GM12878 (cell line): ENCODE measurements at regions not wholly inside any gene's neighbourhood (a gene's known extent, or its start where the extent isn't known, plus 50 kb on each side); places are given as distances from the start of the nearest gene placed in this dataset.

Experiments used
- ATF3 ChIP-seq: IDR thresholded peaks from 2 replicates; pipeline ENCODE4 v1.6.1; 2011; ENCODE audit warnings: low read depth, mild to moderate bottlenecking, low read length, moderate library complexity, borderline replicate concordance; ENCODE audit errors: extremely low read depth
- CHD2 ChIP-seq: IDR thresholded peaks from 2 replicates; pipeline ENCODE4 v1.6.1; 2011; ENCODE audit warnings: low read depth, low read length, improper control_type of control experiment, borderline replicate concordance
- GATAD2B ChIP-seq: fragments of 450-650 bp; conservative IDR thresholded peaks from 2 replicates; pipeline ENCODE4 v1.6.1; 2017; ENCODE audit warnings: low read depth, mild to moderate bottlenecking, moderate library complexity
- IKZF2 ChIP-seq, 2 experiments: fragments of 450-650 bp; IDR thresholded peaks; 2 replicates each; pipeline ENCODE4 v1.6.1; 2017; ENCODE audit warnings: mild to moderate bottlenecking in 2 of 2, moderate library complexity in 2 of 2
- NR2F1 ChIP-seq: fragments of 450-650 bp; conservative IDR thresholded peaks from 2 replicates; pipeline ENCODE4 v1.6.1; 2017; ENCODE audit warnings: mild to moderate bottlenecking
- TCF12 ChIP-seq: IDR thresholded peaks from 2 replicates; pipeline ENCODE4 v1.6.1; 2011; ENCODE audit warnings: low read depth, mild to moderate bottlenecking, low read length
- TF ChIP-seq, protein P1 (sequence below): fragments of 450-650 bp; IDR thresholded peaks from 2 replicates; pipeline ENCODE4 v1.6.1; 2017; ENCODE audit warnings: mild to moderate bottlenecking, moderate library complexity
- TF ChIP-seq, protein P2 (sequence below): IDR thresholded peaks from 2 replicates; pipeline ENCODE4 v1.6.1; 2012; ENCODE audit warnings: low read length, inconsistent platforms
- TF ChIP-seq, protein P3 (sequence below): fragments of 450-650 bp; IDR thresholded peaks from 2 replicates; pipeline ENCODE4 v1.6.1; 2017; ENCODE audit warnings: mild to moderate bottlenecking
- TF ChIP-seq, protein P4 (sequence below): IDR thresholded peaks from 2 replicates; pipeline ENCODE4 v1.6.1; 2012; ENCODE audit warnings: improper control_type of control experiment, low read depth, low read length; ENCODE audit not compliant: insufficient replicate concordance

DNA sequence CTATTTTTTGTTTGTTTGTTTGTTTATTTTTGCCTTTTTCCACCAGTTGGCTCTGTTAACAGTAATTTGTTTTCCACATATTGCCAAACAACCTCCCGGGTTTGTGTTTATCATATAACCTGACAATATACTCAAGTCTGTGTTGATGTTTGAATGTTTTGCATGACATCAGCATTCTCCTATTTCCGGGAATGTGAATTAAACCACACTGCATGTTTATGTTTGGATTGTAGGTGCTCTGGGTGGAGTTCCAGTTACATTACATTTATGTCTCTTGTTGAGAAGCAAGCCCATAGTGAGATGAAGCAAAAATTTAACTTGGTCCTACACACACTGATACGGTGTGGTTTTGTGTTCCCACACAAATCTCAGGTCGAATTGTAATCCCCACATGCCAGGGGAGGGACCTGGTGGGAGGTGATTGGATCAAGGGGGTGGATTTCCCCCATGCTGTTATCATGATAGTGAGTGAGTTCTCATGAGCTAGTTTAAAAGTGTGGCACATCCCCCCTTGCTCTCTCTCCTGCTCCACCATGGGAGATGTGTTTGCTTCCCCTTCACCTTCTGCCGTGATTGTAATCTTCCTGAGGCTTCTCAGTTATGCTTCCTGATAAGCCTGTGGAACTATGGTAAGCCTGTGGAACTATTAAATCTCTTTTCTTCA, 54.4 kb upstream of the CLNK start (continued):
- TF ChIP-seq, protein P1, sequence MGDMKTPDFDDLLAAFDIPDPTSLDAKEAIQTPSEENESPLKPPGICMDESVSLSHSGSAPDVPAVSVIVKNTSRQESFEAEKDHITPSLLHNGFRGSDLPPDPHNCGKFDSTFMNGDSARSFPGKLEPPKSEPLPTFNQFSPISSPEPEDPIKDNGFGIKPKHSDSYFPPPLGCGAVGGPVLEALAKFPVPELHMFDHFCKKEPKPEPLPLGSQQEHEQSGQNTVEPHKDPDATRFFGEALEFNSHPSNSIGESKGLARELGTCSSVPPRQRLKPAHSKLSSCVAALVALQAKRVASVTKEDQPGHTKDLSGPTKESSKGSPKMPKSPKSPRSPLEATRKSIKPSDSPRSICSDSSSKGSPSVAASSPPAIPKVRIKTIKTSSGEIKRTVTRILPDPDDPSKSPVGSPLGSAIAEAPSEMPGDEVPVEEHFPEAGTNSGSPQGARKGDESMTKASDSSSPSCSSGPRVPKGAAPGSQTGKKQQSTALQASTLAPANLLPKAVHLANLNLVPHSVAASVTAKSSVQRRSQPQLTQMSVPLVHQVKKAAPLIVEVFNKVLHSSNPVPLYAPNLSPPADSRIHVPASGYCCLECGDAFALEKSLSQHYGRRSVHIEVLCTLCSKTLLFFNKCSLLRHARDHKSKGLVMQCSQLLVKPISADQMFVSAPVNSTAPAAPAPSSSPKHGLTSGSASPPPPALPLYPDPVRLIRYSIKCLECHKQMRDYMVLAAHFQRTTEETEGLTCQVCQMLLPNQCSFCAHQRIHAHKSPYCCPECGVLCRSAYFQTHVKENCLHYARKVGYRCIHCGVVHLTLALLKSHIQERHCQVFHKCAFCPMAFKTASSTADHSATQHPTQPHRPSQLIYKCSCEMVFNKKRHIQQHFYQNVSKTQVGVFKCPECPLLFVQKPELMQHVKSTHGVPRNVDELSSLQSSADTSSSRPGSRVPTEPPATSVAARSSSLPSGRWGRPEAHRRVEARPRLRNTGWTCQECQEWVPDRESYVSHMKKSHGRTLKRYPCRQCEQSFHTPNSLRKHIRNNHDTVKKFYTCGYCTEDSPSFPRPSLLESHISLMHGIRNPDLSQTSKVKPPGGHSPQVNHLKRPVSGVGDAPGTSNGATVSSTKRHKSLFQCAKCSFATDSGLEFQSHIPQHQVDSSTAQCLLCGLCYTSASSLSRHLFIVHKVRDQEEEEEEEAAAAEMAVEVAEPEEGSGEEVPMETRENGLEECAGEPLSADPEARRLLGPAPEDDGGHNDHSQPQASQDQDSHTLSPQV = peak; percentile 34; the same call in 1 of the 2 replicates
- TF ChIP-seq, protein P2, sequence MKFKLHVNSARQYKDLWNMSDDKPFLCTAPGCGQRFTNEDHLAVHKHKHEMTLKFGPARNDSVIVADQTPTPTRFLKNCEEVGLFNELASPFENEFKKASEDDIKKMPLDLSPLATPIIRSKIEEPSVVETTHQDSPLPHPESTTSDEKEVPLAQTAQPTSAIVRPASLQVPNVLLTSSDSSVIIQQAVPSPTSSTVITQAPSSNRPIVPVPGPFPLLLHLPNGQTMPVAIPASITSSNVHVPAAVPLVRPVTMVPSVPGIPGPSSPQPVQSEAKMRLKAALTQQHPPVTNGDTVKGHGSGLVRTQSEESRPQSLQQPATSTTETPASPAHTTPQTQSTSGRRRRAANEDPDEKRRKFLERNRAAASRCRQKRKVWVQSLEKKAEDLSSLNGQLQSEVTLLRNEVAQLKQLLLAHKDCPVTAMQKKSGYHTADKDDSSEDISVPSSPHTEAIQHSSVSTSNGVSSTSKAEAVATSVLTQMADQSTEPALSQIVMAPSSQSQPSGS = peak; percentile 71
- TF ChIP-seq NR2F1 (no peak), GATAD2B (peak; percentile 32; the same call in 1 of the 2 replicates), IKZF2 (IDR thresholded peaks at IDR 0.05) (peak in 1 of 2 experiments; percentile 46; a peak in 1 of 4 replicates), ATF3 (no peak), CHD2 (0 out of 2 replicates have a peak, but pooled peaks have one; percentile 22), TCF12 (peak; percentile 77)
- TF ChIP-seq, protein P3, sequence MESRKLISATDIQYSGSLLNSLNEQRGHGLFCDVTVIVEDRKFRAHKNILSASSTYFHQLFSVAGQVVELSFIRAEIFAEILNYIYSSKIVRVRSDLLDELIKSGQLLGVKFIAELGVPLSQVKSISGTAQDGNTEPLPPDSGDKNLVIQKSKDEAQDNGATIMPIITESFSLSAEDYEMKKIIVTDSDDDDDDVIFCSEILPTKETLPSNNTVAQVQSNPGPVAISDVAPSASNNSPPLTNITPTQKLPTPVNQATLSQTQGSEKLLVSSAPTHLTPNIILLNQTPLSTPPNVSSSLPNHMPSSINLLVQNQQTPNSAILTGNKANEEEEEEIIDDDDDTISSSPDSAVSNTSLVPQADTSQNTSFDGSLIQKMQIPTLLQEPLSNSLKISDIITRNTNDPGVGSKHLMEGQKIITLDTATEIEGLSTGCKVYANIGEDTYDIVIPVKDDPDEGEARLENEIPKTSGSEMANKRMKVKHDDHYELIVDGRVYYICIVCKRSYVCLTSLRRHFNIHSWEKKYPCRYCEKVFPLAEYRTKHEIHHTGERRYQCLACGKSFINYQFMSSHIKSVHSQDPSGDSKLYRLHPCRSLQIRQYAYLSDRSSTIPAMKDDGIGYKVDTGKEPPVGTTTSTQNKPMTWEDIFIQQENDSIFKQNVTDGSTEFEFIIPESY = no peak
- TF ChIP-seq, protein P4, sequence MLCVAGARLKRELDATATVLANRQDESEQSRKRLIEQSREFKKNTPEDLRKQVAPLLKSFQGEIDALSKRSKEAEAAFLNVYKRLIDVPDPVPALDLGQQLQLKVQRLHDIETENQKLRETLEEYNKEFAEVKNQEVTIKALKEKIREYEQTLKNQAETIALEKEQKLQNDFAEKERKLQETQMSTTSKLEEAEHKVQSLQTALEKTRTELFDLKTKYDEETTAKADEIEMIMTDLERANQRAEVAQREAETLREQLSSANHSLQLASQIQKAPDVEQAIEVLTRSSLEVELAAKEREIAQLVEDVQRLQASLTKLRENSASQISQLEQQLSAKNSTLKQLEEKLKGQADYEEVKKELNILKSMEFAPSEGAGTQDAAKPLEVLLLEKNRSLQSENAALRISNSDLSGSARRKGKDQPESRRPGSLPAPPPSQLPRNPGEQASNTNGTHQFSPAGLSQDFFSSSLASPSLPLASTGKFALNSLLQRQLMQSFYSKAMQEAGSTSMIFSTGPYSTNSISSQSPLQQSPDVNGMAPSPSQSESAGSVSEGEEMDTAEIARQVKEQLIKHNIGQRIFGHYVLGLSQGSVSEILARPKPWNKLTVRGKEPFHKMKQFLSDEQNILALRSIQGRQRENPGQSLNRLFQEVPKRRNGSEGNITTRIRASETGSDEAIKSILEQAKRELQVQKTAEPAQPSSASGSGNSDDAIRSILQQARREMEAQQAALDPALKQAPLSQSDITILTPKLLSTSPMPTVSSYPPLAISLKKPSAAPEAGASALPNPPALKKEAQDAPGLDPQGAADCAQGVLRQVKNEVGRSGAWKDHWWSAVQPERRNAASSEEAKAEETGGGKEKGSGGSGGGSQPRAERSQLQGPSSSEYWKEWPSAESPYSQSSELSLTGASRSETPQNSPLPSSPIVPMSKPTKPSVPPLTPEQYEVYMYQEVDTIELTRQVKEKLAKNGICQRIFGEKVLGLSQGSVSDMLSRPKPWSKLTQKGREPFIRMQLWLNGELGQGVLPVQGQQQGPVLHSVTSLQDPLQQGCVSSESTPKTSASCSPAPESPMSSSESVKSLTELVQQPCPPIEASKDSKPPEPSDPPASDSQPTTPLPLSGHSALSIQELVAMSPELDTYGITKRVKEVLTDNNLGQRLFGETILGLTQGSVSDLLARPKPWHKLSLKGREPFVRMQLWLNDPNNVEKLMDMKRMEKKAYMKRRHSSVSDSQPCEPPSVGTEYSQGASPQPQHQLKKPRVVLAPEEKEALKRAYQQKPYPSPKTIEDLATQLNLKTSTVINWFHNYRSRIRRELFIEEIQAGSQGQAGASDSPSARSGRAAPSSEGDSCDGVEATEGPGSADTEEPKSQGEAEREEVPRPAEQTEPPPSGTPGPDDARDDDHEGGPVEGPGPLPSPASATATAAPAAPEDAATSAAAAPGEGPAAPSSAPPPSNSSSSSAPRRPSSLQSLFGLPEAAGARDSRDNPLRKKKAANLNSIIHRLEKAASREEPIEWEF = peak; percentile 33
